T-helper 1 cell treated with Interleukin-12 subunit alpha and Interleukin-12 subunit beta and Interleukin-4 antibody, amounts not matched to agents 30 μg/mL and 1 μg/mL, for 36 hours (primary cell): ENCODE measurements at regions not wholly inside any gene's neighbourhood (a gene's known extent, or its start where the extent isn't known, plus 50 kb on each side); places are given as distances from the start of the nearest gene placed in this dataset.
"Not testable (repeated sequence)": the region's sequence is repeated elsewhere in the genome, so short reads cannot be mapped to it uniquely, and the experiment has no call there.

Source experiments
- H3K27ac Mint-ChIP-seq: one replicate; pipeline ENCODE4 v1.8.0; 2021; ENCODE audit warnings: mild to moderate bottlenecking, mixed read lengths
- H3K27me3 Mint-ChIP-seq: one replicate; pipeline ENCODE4 v1.8.0; 2021; ENCODE audit warnings: low read depth, mixed read lengths
- H3K36me3 Mint-ChIP-seq: one replicate; pipeline ENCODE4 v1.8.0; 2021; ENCODE audit warnings: low read depth, mixed read lengths
- H3K4me1 Mint-ChIP-seq: one replicate; pipeline ENCODE4 v1.8.0; 2021; ENCODE audit warnings: low read depth, mixed read lengths
- H3K4me3 Mint-ChIP-seq: one replicate; pipeline ENCODE4 v1.8.0; 2021; ENCODE audit warnings: mild to moderate bottlenecking, moderate library complexity, mixed read lengths
- H3K9me3 Mint-ChIP-seq: one replicate; pipeline ENCODE4 v1.8.0; 2021; ENCODE audit warnings: mixed read lengths

- Mint-ChIP-seq H3K27ac (no peak overlapping the region), H3K9me3 (no peaks in the 10 kb centered on the region), H3K36me3 (no peaks in the 10 kb centered on the region), H3K27me3 (no peaks in the 10 kb centered on the region), H3K4me3 (no peak overlapping the region), H3K4me1 (no peaks in the 10 kb centered on the region)
These were observed 583.0 kb upstream of the CDH11 start for GRCh38 chr16:65704866-65705265.

GRCh38 chr16:65702707-65703402, 581.0 kb upstream of the CDH11 start:
- no peak overlapping the region for H3K4me3 Mint-ChIP-seq
- H3K4me1 Mint-ChIP-seq, result no peaks in the 10 kb centered on the region
- no peak overlapping the region for H3K27ac Mint-ChIP-seq
- H3K27me3 Mint-ChIP-seq, result no peaks in the 10 kb centered on the region
- no peaks in the 10 kb centered on the region for H3K36me3 Mint-ChIP-seq
- H3K9me3 Mint-ChIP-seq, result no peaks in the 10 kb centered on the region

DNA sequence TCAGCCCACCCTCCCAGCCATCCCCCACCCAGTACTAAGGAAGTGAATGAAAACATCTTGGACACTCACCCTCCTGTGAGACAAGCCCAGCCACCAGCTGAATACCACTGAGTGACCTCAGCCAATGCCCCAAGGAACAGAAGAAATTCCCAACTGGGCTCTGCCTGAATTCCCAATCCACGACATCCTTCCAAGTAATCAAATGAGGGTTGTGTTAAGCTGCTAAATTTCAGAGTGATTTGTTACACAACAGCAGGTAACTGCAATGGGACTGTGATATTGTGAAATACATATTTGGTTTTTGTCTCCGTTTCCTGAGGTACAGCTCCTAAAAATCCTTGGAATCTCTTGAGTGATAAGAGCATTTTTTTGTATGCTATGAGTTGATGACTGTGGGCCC, 578.7 kb upstream of the CDH11 start:
- Mint-ChIP-seq H3K27me3 (no peaks in the 10 kb centered on the region), H3K9me3 (peaks cover 8% of the 10 kb centered on the region), H3K4me1 (no peaks in the 10 kb centered on the region), H3K4me3 (no peak overlapping the region), H3K36me3 (no peaks in the 10 kb centered on the region), H3K27ac (no peak overlapping the region)

- Mint-ChIP-seq H3K27ac (no peak overlapping the region), H3K4me3 (no peak overlapping the region), H3K27me3 (no peaks in the 10 kb centered on the region), H3K4me1 (no peaks in the 10 kb centered on the region), H3K9me3 (peaks cover 8% of the 10 kb centered on the region), H3K36me3 (no peaks in the 10 kb centered on the region)
These were observed 577.0 kb upstream of the CDH11 start for GRCh38 chr16:65698791-65699321.

DNA sequence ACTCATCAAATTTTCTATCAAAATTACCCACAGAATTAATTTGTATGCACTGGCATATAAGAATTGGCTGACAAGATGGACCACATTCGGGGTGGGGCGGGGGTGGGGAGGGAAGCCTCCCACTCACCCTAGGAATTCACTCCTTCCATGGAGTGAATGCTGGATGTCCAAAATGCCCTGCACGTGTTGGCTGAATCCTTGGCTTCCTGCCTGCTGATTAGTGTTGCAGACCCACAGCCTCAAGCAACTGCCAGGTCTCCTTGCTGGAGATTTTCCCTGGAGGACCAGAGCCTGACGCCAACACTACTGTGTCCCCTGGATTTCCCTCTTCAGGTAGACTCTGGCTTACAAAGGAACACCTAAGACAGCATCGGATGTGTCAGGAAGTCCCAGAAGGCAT, 575.7 kb upstream of the CDH11 start:
- Mint-ChIP-seq H3K36me3 (no peaks in the 10 kb centered on the region), H3K27ac (no peak overlapping the region), H3K27me3 (no peaks in the 10 kb centered on the region), H3K4me1 (no peaks in the 10 kb centered on the region), H3K4me3 (no peak overlapping the region), H3K9me3 (peaks cover 8% of the 10 kb centered on the region)

DNA sequence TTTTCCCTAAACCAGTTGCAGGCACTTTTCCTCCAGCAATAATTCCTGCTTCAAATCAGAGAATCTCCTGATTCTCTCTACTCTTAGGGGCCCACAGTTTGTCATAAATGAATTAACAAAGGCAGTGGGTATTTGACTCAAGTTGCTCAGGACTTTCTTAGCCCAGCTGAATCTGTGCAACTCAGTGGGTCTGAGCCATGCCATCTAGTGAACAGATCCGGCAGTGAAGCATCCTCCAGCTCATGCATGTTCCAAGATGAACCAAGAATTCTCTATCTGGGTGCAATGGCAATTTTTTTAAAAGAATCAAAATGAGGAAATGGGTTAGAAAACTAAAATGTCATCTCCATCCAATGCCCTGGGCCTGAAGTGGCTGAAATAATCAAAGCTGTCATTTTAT, 575.2 kb upstream of the CDH11 start:
- Mint-ChIP-seq H3K9me3 (peaks cover 8% of the 10 kb centered on the region), H3K4me3 (no peak overlapping the region), H3K36me3 (no peaks in the 10 kb centered on the region), H3K27ac (no peak overlapping the region), H3K4me1 (no peaks in the 10 kb centered on the region), H3K27me3 (no peaks in the 10 kb centered on the region)

- H3K27ac Mint-ChIP-seq, H3K36me3 Mint-ChIP-seq, H3K4me1 Mint-ChIP-seq, H3K4me3 Mint-ChIP-seq, H3K9me3 Mint-ChIP-seq, H3K27me3 Mint-ChIP-seq: not testable (repeated sequence)
These were observed 570.0 kb upstream of the CDH11 start for GRCh38 chr16:65691846-65692245.

DNA sequence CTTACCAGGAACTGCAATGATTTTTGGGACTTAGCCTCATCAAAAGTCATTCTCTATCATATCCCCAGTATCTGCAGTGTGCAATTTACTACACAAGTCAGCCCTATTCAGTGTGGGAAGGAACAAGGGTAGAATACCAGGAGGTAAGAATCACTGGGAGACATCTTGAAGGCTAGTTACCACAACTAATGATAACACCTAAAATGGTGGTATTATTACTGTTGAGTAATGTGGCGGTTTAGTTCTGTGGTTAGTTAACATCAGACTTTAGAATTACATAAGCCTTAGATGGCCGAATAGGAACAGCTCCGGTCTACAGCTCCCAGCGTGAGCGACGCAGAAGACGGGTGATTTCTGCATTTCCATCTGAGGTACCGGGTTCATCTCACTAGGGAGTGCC, 567.9 kb upstream of the CDH11 start:
- H3K4me3 Mint-ChIP-seq, result no peak overlapping the region
- no peaks in the 10 kb centered on the region for H3K4me1 Mint-ChIP-seq
- H3K36me3 Mint-ChIP-seq, result no peaks in the 10 kb centered on the region
- no peak overlapping the region for H3K27ac Mint-ChIP-seq
- H3K27me3 Mint-ChIP-seq, result no peaks in the 10 kb centered on the region
- H3K9me3 Mint-ChIP-seq, result no peaks in the 10 kb centered on the region

DNA sequence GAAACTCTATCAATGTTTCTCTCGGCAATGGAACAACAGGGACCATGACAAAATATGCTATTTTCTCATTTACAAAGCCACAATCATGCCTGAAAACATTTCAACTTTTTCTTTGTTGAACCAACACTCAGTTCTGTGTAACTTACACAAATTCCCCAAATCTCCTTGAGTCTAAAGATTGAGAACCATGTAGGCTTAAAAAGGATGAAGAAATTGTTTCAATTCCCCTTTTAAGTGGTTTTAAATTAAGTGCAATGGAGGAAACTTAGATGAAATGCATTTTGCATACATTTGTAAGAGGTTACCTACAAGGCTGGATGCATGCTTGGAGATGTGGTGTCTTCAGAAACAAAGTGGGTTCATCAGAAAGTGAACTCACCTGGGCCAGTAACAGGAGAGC, 566.4 kb upstream of the CDH11 start:
- Mint-ChIP-seq H3K27ac (no peak overlapping the region), H3K9me3 (peaks cover 8% of the 10 kb centered on the region), H3K27me3 (no peaks in the 10 kb centered on the region), H3K4me3 (no peak overlapping the region), H3K36me3 (no peaks in the 10 kb centered on the region), H3K4me1 (no peaks in the 10 kb centered on the region)

- H3K4me1 Mint-ChIP-seq, result peaks cover 2% of the 10 kb centered on the region
- no peaks in the 10 kb centered on the region for H3K36me3 Mint-ChIP-seq
- H3K9me3 Mint-ChIP-seq, result peaks cover 17% of the 10 kb centered on the region
- no peak overlapping the region for H3K27ac Mint-ChIP-seq
- H3K27me3 Mint-ChIP-seq, result no peaks in the 10 kb centered on the region
- no peak overlapping the region for H3K4me3 Mint-ChIP-seq
These were observed 562.4 kb upstream of the CDH11 start for GRCh38 chr16:65684230-65684629.

- Mint-ChIP-seq H3K4me3 (no peak overlapping the region), H3K27ac (no peak overlapping the region), H3K9me3 (peaks cover 17% of the 10 kb centered on the region), H3K27me3 (no peaks in the 10 kb centered on the region), H3K36me3 (no peaks in the 10 kb centered on the region), H3K4me1 (peaks cover 2% of the 10 kb centered on the region)
These were observed 559.5 kb upstream of the CDH11 start for GRCh38 chr16:65681406-65681805.

DNA sequence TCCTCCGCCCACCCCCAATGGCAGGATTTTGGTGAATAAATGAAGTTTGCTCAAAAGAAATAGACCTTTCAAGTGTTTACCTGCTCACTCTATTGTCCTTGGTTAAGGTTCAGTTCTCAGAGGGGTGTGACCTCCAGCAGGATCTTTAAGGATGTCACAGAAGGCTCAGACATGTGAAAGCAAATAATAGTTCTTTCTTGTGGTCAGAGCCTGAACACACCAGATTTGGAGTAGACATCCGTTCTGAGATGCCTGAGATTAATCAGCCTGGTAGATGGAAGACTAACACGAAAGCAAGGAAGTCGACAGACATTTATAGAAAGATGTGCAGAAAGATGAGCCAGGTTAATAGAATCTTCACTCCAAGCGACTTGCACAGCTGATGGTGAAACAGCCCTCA, 557.9 kb upstream of the CDH11 start:
- Mint-ChIP-seq H3K27ac (no peak overlapping the region), H3K4me3 (no peak overlapping the region), H3K36me3 (no peaks in the 10 kb centered on the region), H3K27me3 (no peaks in the 10 kb centered on the region), H3K9me3 (peaks cover 17% of the 10 kb centered on the region), H3K4me1 (peaks cover 2% of the 10 kb centered on the region)

DNA sequence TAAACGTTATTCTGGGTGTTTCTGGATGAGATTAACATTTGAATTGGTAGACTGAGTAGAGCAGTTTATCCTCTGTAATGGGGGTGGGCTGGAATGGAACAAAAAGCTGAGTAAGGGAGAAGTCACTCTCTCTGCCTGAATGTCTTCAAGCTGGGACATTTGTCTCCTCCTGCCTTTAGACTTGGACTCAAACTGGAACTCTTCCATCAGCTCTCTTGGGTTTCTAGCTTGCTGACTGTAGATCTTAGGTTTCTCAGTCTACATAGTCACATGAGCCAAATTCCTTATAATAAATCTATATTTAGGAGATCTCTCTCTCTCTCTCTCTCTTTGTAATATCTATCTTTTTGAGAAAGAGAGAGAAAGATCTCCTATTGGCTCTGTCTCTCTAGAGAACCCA, 553.3 kb upstream of the CDH11 start:
- no peaks in the 10 kb centered on the region for H3K36me3 Mint-ChIP-seq
- peaks cover 2% of the 10 kb centered on the region for H3K4me1 Mint-ChIP-seq
- no peak overlapping the region for H3K27ac Mint-ChIP-seq
- peaks cover 16% of the 10 kb centered on the region for H3K9me3 Mint-ChIP-seq
- no peaks in the 10 kb centered on the region for H3K27me3 Mint-ChIP-seq
- H3K4me3 Mint-ChIP-seq, result no peak overlapping the region

GRCh38 chr16:65672960-65673359, 551.1 kb upstream of the CDH11 start:
- Mint-ChIP-seq H3K36me3 (no peaks in the 10 kb centered on the region), H3K27ac (no peak overlapping the region), H3K27me3 (no peaks in the 10 kb centered on the region), H3K4me1 (no peaks in the 10 kb centered on the region), H3K9me3 (peaks cover 18% of the 10 kb centered on the region), H3K4me3 (no peak overlapping the region)

GRCh38 chr16:65671071-65671470, 549.2 kb upstream of the CDH11 start:
- Mint-ChIP-seq H3K9me3 (peaks cover 18% of the 10 kb centered on the region), H3K36me3 (no peaks in the 10 kb centered on the region), H3K27me3 (no peaks in the 10 kb centered on the region), H3K4me1 (no peaks in the 10 kb centered on the region), H3K27ac (no peak overlapping the region), H3K4me3 (no peak overlapping the region)
